SHP77 treated with DMSO at 0.1 percent for 48 hours (cell line): ENCODE measurements at regions not wholly inside any gene's neighbourhood (a gene's known extent, or its start where the extent isn't known, plus 50 kb on each side); places are given as distances from the start of the nearest gene placed in this dataset.

Experiments used
- DNase-seq: peaks from one replicate; lab custom pipeline; 2025; lab: John Stamatoyannopoulos, UW

- DNase-seq = no peak
Measured at GRCh38 chr13:21822029-21822428, 151.2 kb downstream of the FGF9 start.

- DNase-seq = no peak
Measured at GRCh38 chr13:21823416-21823815, 152.5 kb downstream of the FGF9 start.

- DNase-seq = no peak
Measured at GRCh38 chr13:21823949-21824348, 153.1 kb downstream of the FGF9 start.

- DNase-seq = no peak
Measured at GRCh38 chr13:21825186-21825585, 154.3 kb downstream of the FGF9 start.

- DNase-seq = no peak
Measured at GRCh38 chr13:21825801-21826200, 154.9 kb downstream of the FGF9 start.

GRCh38 chr13:21826214-21827015, 155.5 kb downstream of the FGF9 start:
- peak; percentile 41 for DNase-seq

GRCh38 chr13:21831654-21832324, 160.9 kb downstream of the FGF9 start:
- no peak for DNase-seq

- no peak for DNase-seq
Measured at GRCh38 chr13:21833921-21834320, 163.0 kb downstream of the FGF9 start.

GRCh38 chr13:21834521-21834920, 163.6 kb downstream of the FGF9 start:
- DNase-seq = no peak

GRCh38 chr13:21837288-21837687, 166.4 kb downstream of the FGF9 start:
- DNase-seq = no peak

GRCh38 chr13:21837841-21838551, 167.1 kb downstream of the FGF9 start:
- DNase-seq = peak; percentile 17

GRCh38 chr13:21846605-21847004, 175.7 kb downstream of the FGF9 start:
- no peak for DNase-seq

GRCh38 chr13:21849323-21849722, 178.4 kb downstream of the FGF9 start:
- no peak for DNase-seq

- DNase-seq = no peak
Measured at GRCh38 chr13:21850013-21851006, 179.4 kb downstream of the FGF9 start.

- DNase-seq = no peak
Measured at GRCh38 chr13:21852043-21852442, 181.2 kb downstream of the FGF9 start.

- no peak for DNase-seq
Measured at GRCh38 chr13:21853779-21854178, 182.9 kb downstream of the FGF9 start.

- no peak for DNase-seq
Measured at GRCh38 chr13:21868823-21869222, 197.9 kb downstream of the FGF9 start.

- DNase-seq = no peak
Measured at GRCh38 chr13:21871382-21871781, 200.5 kb downstream of the FGF9 start.

- DNase-seq = no peak
Measured at GRCh38 chr13:21871919-21872318, 201.0 kb downstream of the FGF9 start.

GRCh38 chr13:21872795-21873194, 201.9 kb downstream of the FGF9 start:
- no peak for DNase-seq

GRCh38 chr13:21875116-21875515, 204.2 kb downstream of the FGF9 start:
- no peak for DNase-seq
